ENCODE measurements at regions not wholly inside any gene's neighbourhood (a gene's known extent, or its start where the extent isn't known, plus 50 kb on each side); places are given as distances from the start of the nearest gene placed in this dataset.
"Not testable (repeated sequence)": the region's sequence is repeated elsewhere in the genome, so short reads cannot be mapped to it uniquely, and the experiment has no call there.

GRCh38 chr13:73657821-73658540 lies 476.2 kb downstream of the KLF12 start:
- no peak for DNase-seq

GRCh38 chr13:73656863-73657262 lies 477.3 kb downstream of the KLF12 start:
- no peak for DNase-seq

- DNase-seq = no peak
Measured at GRCh38 chr13:73653688-73654087, 480.5 kb downstream of the KLF12 start.

GRCh38 chr13:73647417-73647816 lies 486.8 kb downstream of the KLF12 start:
- DNase-seq = no peak

GRCh38 chr13:73640476-73641179 lies 493.6 kb downstream of the KLF12 start:
- not testable (repeated sequence) for DNase-seq

- no peak for DNase-seq
Measured at GRCh38 chr13:73635166-73635787, 498.9 kb downstream of the KLF12 start.

- DNase-seq = no peak
Measured at GRCh38 chr13:73633817-73634460, 500.3 kb downstream of the KLF12 start.

- no peak for DNase-seq
Measured at GRCh38 chr13:73631411-73631810, 502.8 kb downstream of the KLF12 start.

- DNase-seq = no peak
Measured at GRCh38 chr13:73625562-73626339, 508.5 kb downstream of the KLF12 start.

- no peak for DNase-seq
Measured at GRCh38 chr13:73623281-73623680, 510.9 kb downstream of the KLF12 start.

- no peak for DNase-seq
Measured at GRCh38 chr13:73622381-73622780, 511.8 kb downstream of the KLF12 start.

GRCh38 chr13:73618275-73618865 lies 515.8 kb downstream of the KLF12 start:
- DNase-seq = no peak

- no peak for DNase-seq
Measured at GRCh38 chr13:73616861-73617260, 517.3 kb downstream of the KLF12 start.

GRCh38 chr13:73610799-73611592 lies 523.2 kb downstream of the KLF12 start:
- no peak for DNase-seq

GRCh38 chr13:73608711-73609485 lies 525.3 kb downstream of the KLF12 start:
- DNase-seq = peak; percentile 86

- DNase-seq = no peak
Measured at GRCh38 chr13:73608157-73608516, 526.1 kb downstream of the KLF12 start.

- peak; percentile 90 for DNase-seq
Measured at GRCh38 chr13:73607489-73608156, 526.6 kb downstream of the KLF12 start.

GRCh38 chr13:73603646-73604045 lies 530.6 kb downstream of the KLF12 start:
- DNase-seq = peak; percentile 15

- DNase-seq = no peak
Measured at GRCh38 chr13:73602295-73602694, 531.9 kb downstream of the KLF12 start.

GRCh38 chr13:73601708-73602107 lies 532.5 kb downstream of the KLF12 start:
- no peak for DNase-seq

All from NCI-H1105 treated with DMSO at 0.1 percent for 48 hours (cell line).